RWPE2 (cell line): ENCODE measurements at regions not wholly inside any gene's neighbourhood (a gene's known extent, or its start where the extent isn't known, plus 50 kb on each side); places are given as distances from the start of the nearest gene placed in this dataset.

Experiments
- ATAC-seq: fragments of 200-7000 bp; cut with Tn5 transposase; 3 replicates; pipeline ENCODE4 v1.9.1; 2021; ENCODE audit warnings: low read depth
- DNase-seq: peaks from one replicate; pipeline ENCODE4 v3.0.0-alpha.2; 2020; ENCODE audit warnings: low spot score
- H3K27ac ChIP-seq: fragments of 450-650 bp; 2 replicates; pipeline ENCODE4 v1.5.1; 2017; ENCODE audit warnings: mild to moderate bottlenecking; ENCODE audit not compliant: poor library complexity, severe bottlenecking
- H3K27me3 ChIP-seq: fragments of 250-450 bp; sonication (Bioruptor Pico); 2 replicates; pipeline ENCODE4 v1.5.1; 2021; ENCODE audit warnings: mild to moderate bottlenecking, moderate library complexity; ENCODE audit not compliant: insufficient read depth, poor library complexity, severe bottlenecking
- H3K36me3 ChIP-seq: fragments of 250-450 bp; sonication (Bioruptor Pico); 2 replicates; pipeline ENCODE4 v1.5.1; 2020; ENCODE audit warnings: low read depth, mild to moderate bottlenecking, moderate library complexity
- H3K4me1 ChIP-seq: fragments of 250-450 bp; sonication (Bioruptor Pico); 2 replicates; pipeline ENCODE4 v1.5.1; 2021; ENCODE audit warnings: mild to moderate bottlenecking, moderate library complexity; ENCODE audit not compliant: insufficient read depth, poor library complexity, severe bottlenecking
- H3K4me3 ChIP-seq: fragments of 250-450 bp; sonication (Bioruptor Pico); 2 replicates; pipeline ENCODE4 v1.5.1; 2021; ENCODE audit warnings: mild to moderate bottlenecking, moderate library complexity; ENCODE audit not compliant: severe bottlenecking
- H3K9me3 ChIP-seq: fragments of 250-450 bp; sonication (Bioruptor Pico); 2 replicates; pipeline ENCODE4 v1.5.1; 2021; ENCODE audit warnings: mild to moderate bottlenecking, moderate library complexity; ENCODE audit not compliant: severe bottlenecking
- CTCF ChIP-seq: fragments of 450-650 bp; IDR thresholded peaks from one replicate; pipeline ENCODE4 v1.5.1; 2017; ENCODE audit warnings: mild to moderate bottlenecking, moderate library complexity; ENCODE audit not compliant: poor library complexity, severe bottlenecking

GRCh38 chr5:42277293-42277692, 145.9 kb upstream of the GHR start:
- DNase-seq (no peak), ATAC-seq (no peak)
- H3K27me3 ChIP-seq: no peaks in the 10 kb centered on the region
- no peaks in the 10 kb centered on the region for H3K36me3 ChIP-seq
- H3K27ac ChIP-seq: no peak overlapping the region
- H3K9me3 ChIP-seq: no peaks in the 10 kb centered on the region
- no peaks in the 10 kb centered on the region for H3K4me1 ChIP-seq
- H3K4me3 ChIP-seq: no peak overlapping the region
- no peak for TF ChIP-seq CTCF

DNA sequence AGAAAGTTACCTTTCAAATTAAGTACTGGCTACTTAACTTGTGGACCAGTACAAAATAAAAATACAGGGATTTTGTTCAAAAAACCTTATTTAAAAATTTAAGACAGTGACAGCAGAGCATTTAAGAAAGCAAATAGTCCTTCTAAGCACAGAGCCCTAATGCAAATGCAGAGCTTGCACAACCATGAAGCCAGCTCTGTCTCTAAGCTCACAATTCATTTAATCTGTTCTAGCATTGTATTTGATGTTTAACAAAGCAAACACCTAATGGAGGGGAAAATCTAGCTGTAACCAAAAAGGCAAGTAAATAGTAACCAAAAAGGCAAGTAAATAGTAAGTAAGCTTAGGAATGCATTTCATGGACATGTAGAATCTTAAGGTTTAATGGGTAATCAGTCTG, 138.7 kb upstream of the GHR start:
- H3K27ac ChIP-seq: no peak overlapping the region
- H3K4me1 ChIP-seq: no peaks in the 10 kb centered on the region
- DNase-seq (no peak), ATAC-seq (no peak)
- no peaks in the 10 kb centered on the region for H3K27me3 ChIP-seq
- no peaks in the 10 kb centered on the region for H3K9me3 ChIP-seq
- H3K4me3 ChIP-seq: no peak overlapping the region
- H3K36me3 ChIP-seq: no peaks in the 10 kb centered on the region
- no peak for TF ChIP-seq CTCF

DNA sequence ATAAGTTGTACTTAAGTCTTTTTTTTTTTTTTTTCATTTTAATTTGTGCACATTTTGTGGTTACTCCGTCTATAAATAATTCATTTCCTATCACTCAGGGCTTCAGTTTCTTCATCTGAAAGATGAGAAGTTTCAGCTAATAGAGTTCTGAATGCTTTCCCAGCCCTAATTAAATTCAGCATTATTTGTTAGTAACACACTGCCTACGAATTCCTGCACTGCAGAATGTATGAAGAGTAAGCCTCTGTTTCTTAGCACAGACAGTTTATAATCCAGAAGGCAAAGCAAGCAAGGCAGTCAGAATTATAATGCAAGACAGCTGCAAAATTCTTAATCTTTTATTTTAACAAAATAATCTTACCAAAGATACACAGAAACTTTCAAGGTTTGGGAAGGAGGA, 138.0 kb upstream of the GHR start:
- H3K4me1 ChIP-seq: no peaks in the 10 kb centered on the region
- no peaks in the 10 kb centered on the region for H3K27me3 ChIP-seq
- H3K27ac ChIP-seq: no peak overlapping the region
- DNase-seq: no peak
- no peak for TF ChIP-seq CTCF
- no peaks in the 10 kb centered on the region for H3K9me3 ChIP-seq
- no peaks in the 10 kb centered on the region for H3K36me3 ChIP-seq
- H3K4me3 ChIP-seq: no peak overlapping the region
- ATAC-seq: no peak

DNA sequence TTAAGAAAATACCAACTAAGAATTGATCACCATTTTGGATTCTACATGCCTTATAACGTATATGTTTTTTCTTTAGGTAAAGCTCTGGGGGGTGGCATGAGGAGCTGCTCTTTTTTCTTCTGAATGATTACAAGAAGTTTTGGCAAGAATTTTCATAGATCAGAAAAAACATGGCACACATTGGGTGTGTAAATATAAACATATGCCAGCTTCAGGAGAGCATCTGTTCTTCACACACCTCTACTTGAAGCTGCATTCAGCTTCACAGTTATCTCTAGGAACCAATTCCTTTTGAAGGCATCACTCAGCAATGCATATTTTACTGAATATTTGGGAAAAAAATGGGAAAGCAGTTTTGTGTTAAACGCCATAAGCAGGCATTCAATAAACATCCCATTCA, 122.7 kb upstream of the GHR start:
- Histone ChIP-seq H3K4me1 (no peaks in the 10 kb centered on the region), H3K36me3 (no peaks in the 10 kb centered on the region), H3K4me3 (no peak overlapping the region), H3K27me3 (no peaks in the 10 kb centered on the region), H3K27ac (no peak overlapping the region), H3K9me3 (no peaks in the 10 kb centered on the region)
- no peak for TF ChIP-seq CTCF
- no peak for ATAC-seq
- no peak for DNase-seq

GRCh38 chr5:42301349-42301748, 121.9 kb upstream of the GHR start:
- no peak for ATAC-seq
- no peak for DNase-seq
- no peaks in the 10 kb centered on the region for H3K36me3 ChIP-seq

More at GRCh38 chr5:42301349-42301748, 121.9 kb upstream of the GHR start:
- H3K4me3 ChIP-seq: no peak overlapping the region
- no peaks in the 10 kb centered on the region for H3K27me3 ChIP-seq
- TF ChIP-seq CTCF: no peak
- no peaks in the 10 kb centered on the region for H3K9me3 ChIP-seq
- no peaks in the 10 kb centered on the region for H3K4me1 ChIP-seq
- H3K27ac ChIP-seq: no peak overlapping the region
